T follicular helper cell (primary cell): ENCODE measurements at regions not wholly inside any gene's neighbourhood (a gene's known extent, or its start where the extent isn't known, plus 50 kb on each side); places are given as distances from the start of the nearest gene placed in this dataset.
"Not testable (repeated sequence)": the region's sequence is repeated elsewhere in the genome, so short reads cannot be mapped to it uniquely, and the experiment has no call there.

Source experiments
- DNase-seq: peaks from one replicate; pipeline ENCODE4 v3.0.0-alpha.2; 2020; ENCODE audit warnings: low read depth

- not testable (repeated sequence) for DNase-seq
Observed at GRCh38 chr2:91422102-91422501, 2730.6 kb downstream of the RPIA start.

GRCh38 chr2:91427148-91427547 is 2735.7 kb downstream of the RPIA start:
- DNase-seq = not testable (repeated sequence)

- DNase-seq = not testable (repeated sequence)
Observed at GRCh38 chr2:91441932-91442245, 2750.4 kb downstream of the RPIA start.

- DNase-seq = no peak
Observed at GRCh38 chr2:91442246-91442905, 2750.9 kb downstream of the RPIA start.

- not testable (repeated sequence) for DNase-seq
Observed at GRCh38 chr2:91442906-91443729, 2751.6 kb downstream of the RPIA start.

GRCh38 chr2:91443730-91444115 is 2752.2 kb downstream of the RPIA start:
- not testable (repeated sequence) for DNase-seq

- DNase-seq = not testable (repeated sequence)
Observed at GRCh38 chr2:91445705-91446104, 2754.2 kb downstream of the RPIA start.

- not testable (repeated sequence) for DNase-seq
Observed at GRCh38 chr2:91446489-91446888, 2755.0 kb downstream of the RPIA start.

GRCh38 chr2:91446915-91447314 is 2755.4 kb downstream of the RPIA start:
- DNase-seq = not testable (repeated sequence)

GRCh38 chr2:91447508-91447907 is 2756.0 kb downstream of the RPIA start:
- DNase-seq = not testable (repeated sequence)

GRCh38 chr2:91462292-91462691 is 2770.8 kb downstream of the RPIA start:
- DNase-seq = not testable (repeated sequence)

GRCh38 chr2:91463007-91463406 is 2771.5 kb downstream of the RPIA start:
- DNase-seq = not testable (repeated sequence)

- DNase-seq = not testable (repeated sequence)
Observed at GRCh38 chr2:91466780-91467363, 2775.4 kb downstream of the RPIA start.

- not testable (repeated sequence) for DNase-seq
Observed at GRCh38 chr2:91476244-91476935, 2784.9 kb downstream of the RPIA start.

- DNase-seq = not testable (repeated sequence)
Observed at GRCh38 chr2:91476936-91477246, 2785.4 kb downstream of the RPIA start.

- DNase-seq = not testable (repeated sequence)
Observed at GRCh38 chr2:91477291-91477690, 2785.8 kb downstream of the RPIA start.

- no peak for DNase-seq
Observed at GRCh38 chr2:91477731-91478672, 2786.5 kb downstream of the RPIA start.

GRCh38 chr2:91478851-91479718 is 2787.6 kb downstream of the RPIA start:
- DNase-seq = peak; percentile 20

GRCh38 chr2:91485226-91485625 is 2793.8 kb downstream of the RPIA start:
- DNase-seq = not testable (repeated sequence)
